ENCODE measurements at regions not wholly inside any gene's neighbourhood (a gene's known extent, or its start where the extent isn't known, plus 50 kb on each side); places are given as distances from the start of the nearest gene placed in this dataset.

DNA sequence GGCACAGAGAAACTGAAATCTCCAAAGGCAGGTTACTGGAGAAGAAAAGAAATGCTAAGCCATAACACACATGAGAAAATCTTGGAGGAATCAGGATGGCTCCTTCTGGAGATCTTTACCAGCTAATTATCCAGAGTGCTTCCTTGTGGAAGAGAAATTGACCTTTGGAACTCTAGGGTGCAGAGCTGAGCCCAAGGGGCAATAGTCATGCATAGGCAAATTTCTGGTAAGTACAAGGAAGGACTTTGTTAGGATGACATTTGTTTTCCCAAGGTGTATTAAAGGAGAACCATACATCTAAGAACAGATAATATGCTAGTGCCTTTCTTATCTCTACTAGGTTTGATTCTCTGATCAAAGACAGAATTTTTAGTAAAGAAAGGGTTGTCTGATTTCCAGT, 670.6 kb downstream of the DHX35 start:
- Histone ChIP-seq H4K20me1 (ENCODE audit: low read length) (no peaks in the 10 kb centered on the region), H3F3A (ENCODE audit: low read length, unreplicated experiment) (no peaks in the 10 kb centered on the region), H2AFZ (ENCODE audit: low read length) (no peak overlapping the region), H3K9me2 (replicated peaks; ENCODE audit: low read length) (no peaks in the 10 kb centered on the region), H3K4me3 (ENCODE audit: low read length) (no peak overlapping the region), H3K4me2 (ENCODE audit: low read length) (no peak overlapping the region), H3K9me3 (ENCODE audit: low read length) (peaks cover 38% of the 10 kb centered on the region), H3K27me3 (ENCODE audit: low read length) (no peaks in the 10 kb centered on the region), H3K27ac (ENCODE audit: low read length) (no peak overlapping the region), H3K36me3 (ENCODE audit: low read depth, low read length) (no peaks in the 10 kb centered on the region), H3K9ac (ENCODE audit: low read length) (no peak overlapping the region), H3K79me2 (ENCODE audit: low read length) (no peaks in the 10 kb centered on the region), H3K4me1 (ENCODE audit: insufficient read depth, low read length) (no peaks in the 10 kb centered on the region)
- TF ChIP-seq, protein P1, sequence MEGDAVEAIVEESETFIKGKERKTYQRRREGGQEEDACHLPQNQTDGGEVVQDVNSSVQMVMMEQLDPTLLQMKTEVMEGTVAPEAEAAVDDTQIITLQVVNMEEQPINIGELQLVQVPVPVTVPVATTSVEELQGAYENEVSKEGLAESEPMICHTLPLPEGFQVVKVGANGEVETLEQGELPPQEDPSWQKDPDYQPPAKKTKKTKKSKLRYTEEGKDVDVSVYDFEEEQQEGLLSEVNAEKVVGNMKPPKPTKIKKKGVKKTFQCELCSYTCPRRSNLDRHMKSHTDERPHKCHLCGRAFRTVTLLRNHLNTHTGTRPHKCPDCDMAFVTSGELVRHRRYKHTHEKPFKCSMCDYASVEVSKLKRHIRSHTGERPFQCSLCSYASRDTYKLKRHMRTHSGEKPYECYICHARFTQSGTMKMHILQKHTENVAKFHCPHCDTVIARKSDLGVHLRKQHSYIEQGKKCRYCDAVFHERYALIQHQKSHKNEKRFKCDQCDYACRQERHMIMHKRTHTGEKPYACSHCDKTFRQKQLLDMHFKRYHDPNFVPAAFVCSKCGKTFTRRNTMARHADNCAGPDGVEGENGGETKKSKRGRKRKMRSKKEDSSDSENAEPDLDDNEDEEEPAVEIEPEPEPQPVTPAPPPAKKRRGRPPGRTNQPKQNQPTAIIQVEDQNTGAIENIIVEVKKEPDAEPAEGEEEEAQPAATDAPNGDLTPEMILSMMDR (conservative IDR thresholded peaks at IDR 0.05; ENCODE audit: low read depth, low read length): no peak
- TF ChIP-seq EZH2phosphoT487 (IDR thresholded peaks at IDR 0.05; ENCODE audit: borderline replicate concordance, low read length) (no peak), EZH2 (IDR thresholded peaks at IDR 0.05; ENCODE audit: low read length, unreplicated experiment) (no peak)
- DNase-seq (no peak), ATAC-seq (no peak)
- BruUV-seq (replicated peaks): no TSS peak
- ChIA-PET POLR2A (ENCODE audit: unreplicated experiment) (no interaction called here), CTCF (no interaction called here)
- intact Hi-C loops (cut with micrococcal nuclease): no loop called here

DNA sequence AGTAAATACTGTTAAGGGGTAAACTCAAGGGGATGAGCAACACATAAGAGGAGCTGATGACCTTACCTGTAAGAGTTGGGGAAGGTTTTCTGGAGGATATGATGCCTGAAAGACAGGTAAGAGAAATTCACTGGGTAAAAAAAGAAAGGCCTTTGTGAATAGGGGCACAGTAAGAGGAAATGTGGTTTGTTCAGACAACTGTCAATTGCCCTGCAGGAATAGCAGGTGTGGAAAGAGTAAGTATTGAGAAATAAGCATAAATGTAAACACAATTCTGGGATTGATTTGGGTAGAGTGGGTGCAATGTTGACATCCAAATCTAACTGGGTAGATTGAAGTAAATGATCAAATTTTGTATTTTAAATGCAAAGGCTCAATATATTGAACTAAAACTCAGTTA, 670.0 kb downstream of the DHX35 start:
- no peak for DNase-seq
- BruUV-seq (replicated peaks): no TSS peak
- Histone ChIP-seq H3K4me2 (ENCODE audit: low read length) (no peak overlapping the region), H3K36me3 (ENCODE audit: low read depth, low read length) (no peaks in the 10 kb centered on the region), H3K9me2 (replicated peaks; ENCODE audit: low read length) (no peaks in the 10 kb centered on the region), H3K79me2 (ENCODE audit: low read length) (no peaks in the 10 kb centered on the region), H3K27ac (ENCODE audit: low read length) (no peak overlapping the region), H3K27me3 (ENCODE audit: low read length) (no peaks in the 10 kb centered on the region), H3K4me3 (ENCODE audit: low read length) (no peak overlapping the region), H3K4me1 (ENCODE audit: insufficient read depth, low read length) (no peaks in the 10 kb centered on the region), H3K9ac (ENCODE audit: low read length) (no peak overlapping the region), H3K9me3 (ENCODE audit: low read length) (peaks cover 35% of the 10 kb centered on the region), H3F3A (ENCODE audit: low read length, unreplicated experiment) (no peaks in the 10 kb centered on the region), H2AFZ (ENCODE audit: low read length) (no peak overlapping the region), H4K20me1 (ENCODE audit: low read length) (no peaks in the 10 kb centered on the region)
- ChIA-PET CTCF (no interaction called here), POLR2A (ENCODE audit: unreplicated experiment) (no interaction called here)
- ATAC-seq: no peak
- intact Hi-C loops (cut with micrococcal nuclease): no loop called here
- no peak for TF ChIP-seq EZH2 (IDR thresholded peaks at IDR 0.05; ENCODE audit: low read length, unreplicated experiment)
- TF ChIP-seq, protein P1 (conservative IDR thresholded peaks at IDR 0.05; ENCODE audit: low read depth, low read length): no peak
- TF ChIP-seq EZH2phosphoT487 (IDR thresholded peaks at IDR 0.05; ENCODE audit: borderline replicate concordance, low read length): no peak

DNA sequence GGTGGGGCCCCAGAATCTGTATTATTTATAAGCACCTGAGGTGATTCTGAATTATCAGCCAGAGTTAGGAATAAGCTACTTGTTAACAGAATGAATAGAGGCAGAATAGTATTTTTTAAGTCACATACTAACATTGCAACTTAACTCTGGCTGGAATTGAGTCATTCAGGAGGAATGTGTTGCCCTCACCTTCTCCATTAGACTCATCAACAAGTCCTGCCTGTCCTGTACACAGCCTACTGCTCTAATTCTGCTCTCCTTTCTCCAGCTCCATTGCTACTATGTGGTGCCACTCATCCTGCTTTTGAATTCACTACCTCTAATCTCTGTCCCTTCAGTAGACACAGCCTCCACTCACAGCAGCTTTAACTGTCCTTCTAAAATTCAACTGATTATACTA, 669.4 kb downstream of the DHX35 start:
- intact Hi-C loops (cut with micrococcal nuclease): no loop called here
- H3K4me1 ChIP-seq (ENCODE audit: insufficient read depth, low read length): no peaks in the 10 kb centered on the region
- POLR2A ChIA-PET (ENCODE audit: unreplicated experiment): no interaction called here
- no peak for ATAC-seq
- no peaks in the 10 kb centered on the region for H3K36me3 ChIP-seq (ENCODE audit: low read depth, low read length)
- H4K20me1 ChIP-seq (ENCODE audit: low read length): no peaks in the 10 kb centered on the region
- H3K9me3 ChIP-seq (ENCODE audit: low read length): peaks cover 33% of the 10 kb centered on the region
- no peak overlapping the region for H3K9ac ChIP-seq (ENCODE audit: low read length)
- H3K4me3 ChIP-seq (ENCODE audit: low read length): no peak overlapping the region
- H3K4me2 ChIP-seq (ENCODE audit: low read length): no peak overlapping the region
- CTCF ChIA-PET: interaction anchor here (0.6 kb wide), 1 partner anchor 8 kb away, joined by 3 read pairs; no protein-coding TSS in a partner anchor
- no peak overlapping the region for H3K27ac ChIP-seq (ENCODE audit: low read length)
- H3K27me3 ChIP-seq (ENCODE audit: low read length): no peaks in the 10 kb centered on the region
- H2AFZ ChIP-seq (ENCODE audit: low read length): no peak overlapping the region
- H3K9me2 ChIP-seq (replicated peaks; ENCODE audit: low read length): no peaks in the 10 kb centered on the region
- H3F3A ChIP-seq (ENCODE audit: low read length, unreplicated experiment): no peaks in the 10 kb centered on the region
- TF ChIP-seq EZH2 (IDR thresholded peaks at IDR 0.05; ENCODE audit: low read length, unreplicated experiment): no peak
- TF ChIP-seq EZH2phosphoT487 (IDR thresholded peaks at IDR 0.05; ENCODE audit: borderline replicate concordance, low read length): no peak
- TF ChIP-seq, protein P1 (conservative IDR thresholded peaks at IDR 0.05; ENCODE audit: low read depth, low read length): no peak
- DNase-seq: no peak
- BruUV-seq (replicated peaks): no TSS peak
- H3K79me2 ChIP-seq (ENCODE audit: low read length): no peaks in the 10 kb centered on the region
